Transverse colon (tissue), 4 donors: ENCODE measurements at regions not wholly inside any gene's neighbourhood (a gene's known extent, or its start where the extent isn't known, plus 50 kb on each side); places are given as distances from the start of the nearest gene placed in this dataset.

Source experiments
- CTCF ChIP-seq, 5 experiments: fragments of 200-600 bp in 3 of 5; fragments of 450-650 bp in 2 of 5; sonication (generic) in 3 of 5; IDR thresholded peaks; 1 replicate in 2 of 5; 2 replicates in 3 of 5; pipeline ENCODE4 v1.5.1; 2016 to 2017; ENCODE audit warnings: antibody characterized with exemption in 5 of 5, inconsistent platforms in 3 of 5, mild to moderate bottlenecking in 2 of 5, moderate library complexity in 1 of 5
- POLR2A ChIP-seq: fragments of 450-650 bp; IDR thresholded peaks from one replicate; pipeline ENCODE4 v1.6.1; 2016; ENCODE audit warnings: antibody characterized with exemption, mild to moderate bottlenecking, moderate library complexity
- POLR2AphosphoS5 ChIP-seq, 3 donors: sonication (generic); formaldehyde crosslinking; IDR thresholded peaks; one replicate each; pipeline ENCODE4 v1.6.1; 2016; ENCODE audit warnings: antibody characterized with exemption in 3 of 3

- TF ChIP-seq CTCF (IDR thresholded peaks at IDR 0.05) (no peak), POLR2A (no peak), POLR2AphosphoS5 (IDR thresholded peaks at IDR 0.05) (no peak)
Measured at GRCh38 chr5:56580864-56581263, 234.5 kb upstream of the MAP3K1 start.
